IMR-90 (cell line): ENCODE measurements at regions not wholly inside any gene's neighbourhood (a gene's known extent, or its start where the extent isn't known, plus 50 kb on each side); places are given as distances from the start of the nearest gene placed in this dataset.

ENCODE experiments used
- ATAC-seq: fragments of 200-7000 bp; cut with Tn5 transposase; 2 replicates; pipeline ENCODE4 v1.9.1; 2020; ENCODE audit warnings: low read depth, mild to moderate bottlenecking, moderate library complexity
- BruUV-seq: library from RNA; stranded (reverse); fragments of 400-500 nt; replicated peaks from 2 replicates; lab custom pipeline; 2021; lab: Mats Ljungman, UMichigan
- CTCF ChIA-PET: fragments of 300-600 bp; formaldehyde crosslinking; extraction: SDS; loops from one replicate; lab custom pipeline; 2021; ENCODE audit warnings: antibody characterized with exemption; lab: Yijun Ruan, JAX
- POLR2A ChIA-PET: fragments of 300-600 bp; sonication (Branson Sonifier 250); formaldehyde crosslinking; loops from one replicate; lab custom pipeline; 2022; ENCODE audit warnings: antibody characterized with exemption; ENCODE audit not compliant: unreplicated experiment; lab: Charles Lee
- DNase-seq: peaks from one replicate; pipeline ENCODE4 v3.0.0; 2013
- H2AFZ ChIP-seq: replicated peaks from 2 replicates; pipeline ENCODE3; 2013; ENCODE audit warnings: low read length, mild to moderate bottlenecking; ENCODE audit not compliant: poor library complexity
- H2AK5ac ChIP-seq: 2 replicates; pipeline ENCODE4 v1.6.1; 2013; ENCODE audit warnings: low read depth, low read length, inconsistent platforms
- H2AK9ac ChIP-seq: replicated peaks from 2 replicates; pipeline ENCODE3; 2013; ENCODE audit warnings: mild to moderate bottlenecking, low read depth, low read length, moderate library complexity; ENCODE audit not compliant: poor library complexity
- H2BK120ac ChIP-seq: 2 replicates; pipeline ENCODE4 v1.6.1; 2013; ENCODE audit warnings: low read depth, low read length, inconsistent platforms
- H2BK15ac ChIP-seq: 3 replicates; pipeline ENCODE4 v1.6.1; 2013; ENCODE audit warnings: low read depth, low read length, inconsistent platforms
- H2BK20ac ChIP-seq: 2 replicates; pipeline ENCODE4 v1.6.1; 2013; ENCODE audit warnings: low read depth, mild to moderate bottlenecking, inconsistent platforms, low read length, moderate library complexity
- H2BK5ac ChIP-seq: 2 replicates; pipeline ENCODE4 v1.6.1; 2013; ENCODE audit warnings: mild to moderate bottlenecking, low read depth, low read length, inconsistent platforms; ENCODE audit not compliant: poor library complexity, severe bottlenecking
- H3K14ac ChIP-seq: replicated peaks from 2 replicates; pipeline ENCODE4 v1.6.1; 2013; ENCODE audit warnings: low read depth, low read length, inconsistent platforms
- H3K18ac ChIP-seq: 2 replicates; pipeline ENCODE4 v1.6.1; 2013; ENCODE audit warnings: low read depth, low read length, control low read depth
- H3K23ac ChIP-seq: 2 replicates; pipeline ENCODE4 v1.6.1; 2013; ENCODE audit warnings: low read depth, low read length, inconsistent platforms
- H3K27ac ChIP-seq: 2 replicates; pipeline ENCODE4 v1.5.1; 2013; ENCODE audit warnings: mild to moderate bottlenecking, control low read depth, low read length; ENCODE audit not compliant: insufficient read depth
- H3K27me3 ChIP-seq: 2 replicates; pipeline ENCODE4 v1.6.1; 2013; ENCODE audit warnings: low read length; ENCODE audit not compliant: control insufficient read depth, insufficient read depth
- H3K36me3 ChIP-seq: 2 replicates; pipeline ENCODE4 v1.6.1; 2013; ENCODE audit warnings: low read length, mixed read lengths; ENCODE audit not compliant: control insufficient read depth, insufficient read depth
- H3K4ac ChIP-seq: 2 replicates; pipeline ENCODE4 v1.6.1; 2013; ENCODE audit warnings: low read depth, low read length, inconsistent platforms
- H3K4me1 ChIP-seq: 2 replicates; pipeline ENCODE4 v1.6.1; 2013; ENCODE audit warnings: low read length, mixed read lengths; ENCODE audit not compliant: control insufficient read depth, insufficient read depth
- H3K4me2 ChIP-seq: 2 replicates; pipeline ENCODE4 v1.6.1; 2013; ENCODE audit warnings: low read depth, mild to moderate bottlenecking, control low read depth, low read length, moderate library complexity
- H3K4me3 ChIP-seq: 2 replicates; pipeline ENCODE4 v1.5.1; 2013; ENCODE audit warnings: low read depth, mild to moderate bottlenecking, control low read depth, low read length, moderate library complexity; ENCODE audit not compliant: insufficient read depth
- H3K56ac ChIP-seq: 2 replicates; pipeline ENCODE4 v1.6.1; 2013; ENCODE audit warnings: low read length, inconsistent platforms; ENCODE audit not compliant: insufficient read depth; ENCODE audit errors: extremely low read depth
- H3K79me1 ChIP-seq, 2 experiments: 2 replicates each; pipeline ENCODE4 v1.6.1; 2013; ENCODE audit warnings: low read length in 2 of 2, inconsistent platforms in 1 of 2, low read depth in 1 of 2
- H3K9ac ChIP-seq: 2 replicates; pipeline ENCODE4 v1.6.1; 2013; ENCODE audit warnings: low read depth, low read length, control low read depth
- H3K9me1 ChIP-seq: 2 replicates; pipeline ENCODE4 v1.6.1; 2013; ENCODE audit warnings: low read length, inconsistent platforms; ENCODE audit not compliant: insufficient read depth
- H3K9me3 ChIP-seq: 2 replicates; pipeline ENCODE4 v1.6.1; 2013; ENCODE audit warnings: low read length; ENCODE audit not compliant: control insufficient read depth, insufficient read depth
- H4K20me1 ChIP-seq: 2 replicates; pipeline ENCODE4 v1.6.1; 2013; ENCODE audit warnings: low read length, inconsistent platforms; ENCODE audit not compliant: insufficient read depth
- H4K5ac ChIP-seq: 2 replicates; pipeline ENCODE4 v1.6.1; 2013; ENCODE audit warnings: mild to moderate bottlenecking, low read depth, low read length, control low read depth
- H4K8ac ChIP-seq, 2 experiments: 2 replicates each; pipeline ENCODE4 v1.6.1; 2013; ENCODE audit warnings: low read depth in 2 of 2, low read length in 2 of 2, control low read depth in 1 of 2, inconsistent platforms in 1 of 2
- H4K91ac ChIP-seq: 2 replicates; pipeline ENCODE4 v1.6.1; 2013; ENCODE audit warnings: low read depth, low read length, inconsistent platforms; ENCODE audit not compliant: insufficient read depth
- CTCF ChIP-seq: conservative IDR thresholded peaks from 2 replicates; pipeline ENCODE4 v1.5.1; 2012; ENCODE audit warnings: mild to moderate bottlenecking, low read depth, low read length, improper control_type of control experiment
- WGBS, 2 experiments: methylation state at CpG; one replicate each; pipeline versions ENCODE4 v1.1.5 to v1.1.7; 2013; ENCODE audit warnings: missing lambda C conversion rate in 2 of 2; ENCODE audit not compliant: insufficient read length in 1 of 2; ENCODE audit errors: extremely low coverage in 2 of 2; 5-methylcytosine and 5-hydroxymethylcytosine counted together
- dilution Hi-C: fragments of 300-500 bp; cut with HindIII; formaldehyde crosslinking; loops from one replicate; pipeline ENCODE4 v1.14.3; 2018; ENCODE audit warnings: low sequenced_read_pairs; ENCODE audit not compliant: unreplicated experiment
- in situ Hi-C: fragments of 300-500 bp; cut with MboI; formaldehyde crosslinking; loops from 3 replicates; pipeline ENCODE4 v1.14.3; 2019; ENCODE audit warnings: low sequenced_read_pairs, inconsistent platforms, mixed read lengths
- intact Hi-C: fragments of 100-400 bp; cut with micrococcal nuclease; formaldehyde crosslinking; loops from 2 replicates; pipeline ENCODE4 v1.10.0; 2022

DNA sequence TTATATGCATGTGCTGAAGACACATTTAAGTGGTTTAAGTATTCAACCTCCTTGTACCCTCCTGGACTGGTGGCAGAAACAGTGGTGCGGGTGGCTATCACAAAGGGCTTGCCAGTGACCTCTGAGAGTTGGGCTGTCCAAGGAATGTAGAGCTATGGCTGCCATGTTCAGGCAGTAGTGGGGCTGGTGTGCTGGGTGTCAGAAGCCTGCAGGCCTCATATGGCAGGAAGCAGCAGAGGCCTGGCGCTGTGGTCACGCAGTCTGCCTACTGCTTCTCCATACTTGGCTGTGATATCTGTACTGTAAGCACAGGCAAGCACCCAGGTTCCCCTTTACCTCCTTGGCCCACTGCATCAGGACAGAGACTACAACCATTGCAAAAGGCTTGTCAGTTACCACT, 870.0 kb downstream of the LRRIQ3 start:
- ChIA-PET POLR2A (no interaction called here), CTCF (no interaction called here)
- Histone ChIP-seq H2AK9ac (no peak overlapping the region), H2AFZ (no peak overlapping the region), H4K5ac (no peak overlapping the region), H2BK15ac (no peak overlapping the region), H3K9me1 (no peaks in the 10 kb centered on the region), H3K36me3 (no peaks in the 10 kb centered on the region), H3K9ac (no peak overlapping the region), H3K18ac (no peak overlapping the region), H2BK120ac (no peak overlapping the region), H2BK5ac (no peak overlapping the region), H3K27me3 (no peaks in the 10 kb centered on the region), H4K20me1 (no peaks in the 10 kb centered on the region), H4K8ac (no peak overlapping the region), H3K14ac (no peak overlapping the region), H3K4me2 (no peak overlapping the region), H3K9me3 (peaks cover 14% of the 10 kb centered on the region), H3K27ac (no peak overlapping the region), H2BK20ac (no peak overlapping the region), H3K4me3 (no peak overlapping the region), H3K4ac (no peak overlapping the region), H3K23ac (no peak overlapping the region), H3K4me1 (no peaks in the 10 kb centered on the region), H2AK5ac (no peak overlapping the region), H4K91ac (no peak overlapping the region), H3K56ac (no peak overlapping the region), H3K79me1 (no peaks in the 10 kb centered on the region)
- in situ Hi-C loops (no loop called here), dilution Hi-C loops (no loop called here), intact Hi-C loops (no loop called here)
- ATAC-seq (no peak), DNase-seq (no peak)
- no TSS peak for BruUV-seq
- whole genome bisulfite sequencing, 2 experiments: no CpG with 5 or more reads among the region's 3 CpGs
- TF ChIP-seq CTCF: no peak
